Activated naive CD4-positive, alpha-beta T cell treated with anti-CD3 and anti-CD28 coated beads, Interleukin-2, amount 50 U/mL, for 24 hours (primary cell): ENCODE measurements at regions not wholly inside any gene's neighbourhood (a gene's known extent, or its start where the extent isn't known, plus 50 kb on each side); places are given as distances from the start of the nearest gene placed in this dataset.

ENCODE experiments used
- H3K27ac Mint-ChIP-seq: one replicate; pipeline ENCODE4 v1.8.0; 2021; ENCODE audit warnings: mild to moderate bottlenecking, mixed read lengths
- H3K27me3 Mint-ChIP-seq: one replicate; pipeline ENCODE4 v1.8.0; 2021; ENCODE audit warnings: mixed read lengths
- H3K36me3 Mint-ChIP-seq: one replicate; pipeline ENCODE4 v1.8.0; 2021; ENCODE audit warnings: mixed read lengths
- H3K4me1 Mint-ChIP-seq: one replicate; pipeline ENCODE4 v1.8.0; 2021; ENCODE audit warnings: mixed read lengths
- H3K4me3 Mint-ChIP-seq: one replicate; pipeline ENCODE4 v1.8.0; 2021; ENCODE audit warnings: mild to moderate bottlenecking, mixed read lengths
- H3K9me3 Mint-ChIP-seq: one replicate; pipeline ENCODE4 v1.8.0; 2021; ENCODE audit warnings: mixed read lengths

DNA sequence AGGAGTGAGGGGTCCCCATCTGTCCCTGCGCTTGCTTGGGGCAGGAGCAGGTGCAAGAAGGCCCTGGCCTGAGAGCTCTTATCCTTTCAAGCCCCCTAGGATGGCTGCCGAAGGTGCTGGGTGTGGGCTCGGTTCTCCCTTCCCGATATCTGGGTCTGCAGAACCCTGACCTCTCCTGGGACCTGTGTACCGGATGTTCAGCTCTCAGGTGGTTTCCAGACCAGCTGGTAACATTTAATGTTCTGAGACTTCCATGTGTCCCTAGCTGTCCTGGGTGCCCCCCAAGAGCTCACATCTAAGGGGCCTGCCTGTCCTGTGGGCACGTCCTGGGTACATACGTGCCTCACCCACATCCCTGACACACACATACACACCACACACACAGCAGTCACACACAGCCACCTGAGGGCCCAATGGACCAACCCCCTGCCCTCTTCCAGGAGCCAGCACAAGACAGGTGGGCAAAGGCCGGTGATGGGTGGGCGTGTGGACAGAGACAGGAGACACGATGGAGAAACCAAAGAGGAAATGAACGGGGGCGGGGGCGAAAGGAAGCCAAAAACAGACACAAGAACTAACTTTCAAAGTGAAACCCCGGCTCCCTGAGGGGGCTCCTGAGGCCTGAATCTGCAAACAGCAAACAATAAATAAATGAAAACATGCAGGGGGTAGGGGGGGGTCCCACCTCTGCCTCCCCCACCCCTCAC, 124.3 kb downstream of the PTPRS start:
- Mint-ChIP-seq H3K36me3 (peaks cover 4% of the 10 kb centered on the region), H3K4me3 (no peak overlapping the region), H3K27me3 (no peaks in the 10 kb centered on the region), H3K9me3 (no peaks in the 10 kb centered on the region), H3K4me1 (no peaks in the 10 kb centered on the region), H3K27ac (no peak overlapping the region)

DNA sequence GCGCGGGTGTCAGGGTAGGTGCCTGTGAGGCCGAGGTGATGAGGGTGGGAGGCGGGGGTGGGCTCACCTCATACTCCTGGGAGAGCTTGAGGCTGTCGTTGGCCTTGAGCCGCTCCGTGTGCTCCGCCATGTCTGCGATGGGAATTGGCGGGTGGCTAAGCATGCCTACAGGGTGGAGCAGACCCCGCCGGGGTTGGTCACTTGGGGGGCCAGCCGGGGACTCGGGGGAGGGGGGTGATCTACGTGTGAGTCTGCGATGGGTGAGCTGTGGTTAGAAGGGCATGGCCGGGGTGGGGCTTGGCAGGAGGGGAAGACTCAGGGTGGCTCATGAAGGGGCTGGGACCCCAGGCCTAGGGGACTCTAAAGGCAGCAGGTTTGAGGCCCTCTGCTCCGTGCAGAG, 125.2 kb downstream of the PTPRS start:
- Mint-ChIP-seq H3K36me3 (peaks cover 4% of the 10 kb centered on the region), H3K27me3 (no peaks in the 10 kb centered on the region), H3K4me1 (no peaks in the 10 kb centered on the region), H3K4me3 (no peak overlapping the region), H3K27ac (no peak overlapping the region), H3K9me3 (no peaks in the 10 kb centered on the region)

DNA sequence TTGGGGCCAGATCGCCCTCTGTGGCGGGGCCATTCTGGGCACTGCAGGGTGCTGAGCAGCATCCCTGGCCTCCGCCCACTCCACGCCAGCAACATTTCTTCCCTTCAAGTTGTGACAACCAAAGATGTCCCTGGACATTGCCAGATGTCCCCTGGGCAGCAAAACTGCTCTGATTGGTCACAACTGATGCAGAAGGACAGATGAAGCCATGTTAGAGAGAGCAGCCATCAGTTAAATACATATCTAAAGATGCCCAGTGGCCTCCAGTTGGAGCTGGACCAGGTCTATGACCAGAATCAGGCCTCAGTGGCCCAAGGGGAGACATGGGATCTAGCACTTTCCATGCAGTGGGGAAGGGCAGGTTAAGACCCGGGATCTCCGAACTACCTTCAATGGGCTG, 125.7 kb downstream of the PTPRS start:
- Mint-ChIP-seq H3K27me3 (no peaks in the 10 kb centered on the region), H3K36me3 (peaks cover 4% of the 10 kb centered on the region), H3K4me1 (no peaks in the 10 kb centered on the region), H3K9me3 (no peaks in the 10 kb centered on the region), H3K4me3 (peak overlapping the region; percentile 20), H3K27ac (no peak overlapping the region)

DNA sequence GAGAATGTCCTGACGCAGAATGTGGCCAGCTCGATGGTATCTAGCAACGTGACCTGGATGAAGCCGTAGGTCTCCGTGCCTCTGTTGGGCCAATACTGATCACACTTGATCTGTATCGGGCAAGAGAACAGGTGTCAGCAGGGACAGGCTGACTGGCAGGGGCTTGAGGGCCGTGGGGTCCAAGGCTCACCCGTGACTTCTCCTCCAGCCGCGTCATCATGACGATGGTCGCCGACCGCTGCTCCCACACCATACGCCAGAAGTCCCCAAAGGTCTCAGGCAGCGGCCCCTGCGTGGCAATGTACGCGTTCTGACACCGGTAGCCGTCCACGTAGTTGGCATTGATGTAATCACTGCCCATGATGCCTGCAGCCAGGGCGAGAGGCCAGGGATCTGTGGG, 126.2 kb downstream of the PTPRS start:
- Mint-ChIP-seq H3K4me1 (no peaks in the 10 kb centered on the region), H3K27ac (no peak overlapping the region), H3K9me3 (no peaks in the 10 kb centered on the region), H3K27me3 (no peaks in the 10 kb centered on the region), H3K4me3 (no peak overlapping the region), H3K36me3 (peaks cover 4% of the 10 kb centered on the region)

DNA sequence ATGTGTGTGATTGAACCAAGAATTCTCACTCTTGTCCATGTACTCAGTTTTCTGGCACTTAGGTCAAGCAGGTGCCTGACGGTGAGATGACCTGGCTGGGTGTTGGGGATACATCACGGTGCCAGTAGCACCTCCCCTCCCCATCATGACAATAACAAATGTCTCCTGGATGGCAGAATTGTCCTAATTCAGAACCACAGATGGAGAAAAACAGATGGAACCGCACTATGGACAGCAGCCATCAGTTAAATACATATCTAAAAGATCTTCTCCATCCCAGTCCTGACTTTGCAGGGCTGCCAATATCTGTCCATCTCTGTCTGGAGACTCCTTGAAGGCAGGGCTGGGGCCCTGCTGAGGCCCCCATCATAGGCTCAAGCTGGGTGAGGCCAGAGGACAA, 126.9 kb downstream of the PTPRS start:
- Mint-ChIP-seq H3K27me3 (no peaks in the 10 kb centered on the region), H3K27ac (no peak overlapping the region), H3K4me3 (no peak overlapping the region), H3K36me3 (peaks cover 4% of the 10 kb centered on the region), H3K9me3 (no peaks in the 10 kb centered on the region), H3K4me1 (no peaks in the 10 kb centered on the region)

DNA sequence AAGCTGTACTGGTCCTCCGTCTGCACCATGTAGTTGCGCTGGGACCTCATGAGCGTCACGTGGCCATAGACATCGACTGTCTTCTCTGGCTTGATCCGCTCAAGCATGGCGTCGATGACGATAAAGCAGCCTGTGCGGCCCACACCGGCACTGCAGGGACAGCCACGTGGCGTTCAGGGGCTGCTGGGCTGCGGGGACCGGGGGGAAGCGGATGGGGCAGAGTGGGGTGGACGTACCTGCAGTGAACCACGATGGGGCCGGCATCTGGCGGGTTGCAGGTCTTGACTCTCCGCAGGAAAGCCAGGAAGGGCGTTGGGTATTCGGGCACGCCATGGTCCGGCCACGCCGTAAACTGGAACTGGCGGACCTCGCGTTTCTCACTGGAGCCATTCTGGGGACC, 128.5 kb downstream of the PTPRS start:
- Mint-ChIP-seq H3K36me3 (peaks cover 4% of the 10 kb centered on the region), H3K27ac (no peak overlapping the region), H3K4me1 (no peaks in the 10 kb centered on the region), H3K27me3 (no peaks in the 10 kb centered on the region), H3K4me3 (no peak overlapping the region), H3K9me3 (no peaks in the 10 kb centered on the region)

DNA sequence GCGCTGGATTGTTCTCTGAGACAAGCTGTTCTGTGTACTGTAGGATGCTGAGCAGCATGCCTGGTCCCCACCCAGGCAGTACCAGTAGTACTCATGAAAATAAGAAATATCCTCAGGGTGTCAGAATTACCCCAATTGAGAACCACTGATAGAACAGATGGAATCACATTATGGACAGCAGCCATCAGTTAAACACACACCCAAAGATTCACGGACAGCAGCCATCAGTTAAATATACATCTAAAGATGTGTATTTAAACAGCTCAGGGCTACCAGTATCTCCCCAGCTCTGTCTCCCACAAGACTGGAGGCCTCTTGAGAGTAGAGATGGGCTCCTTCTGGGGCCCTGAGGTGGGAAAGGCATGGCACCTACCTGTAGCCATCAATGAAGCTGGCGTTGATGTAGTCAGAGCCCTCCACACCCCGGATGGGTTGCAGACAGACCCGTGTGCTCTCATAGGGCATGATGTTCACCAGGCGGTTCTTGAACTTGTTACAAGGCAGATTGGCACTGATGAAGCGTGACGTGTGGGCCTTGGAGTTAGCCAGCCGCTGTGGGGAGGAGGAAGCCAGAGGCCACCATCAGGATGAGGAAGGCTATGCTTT, 129.3 kb downstream of the PTPRS start:
- Mint-ChIP-seq H3K4me3 (no peak overlapping the region), H3K27me3 (no peaks in the 10 kb centered on the region), H3K27ac (no peak overlapping the region), H3K36me3 (peaks cover 4% of the 10 kb centered on the region), H3K9me3 (no peaks in the 10 kb centered on the region), H3K4me1 (no peaks in the 10 kb centered on the region)

DNA sequence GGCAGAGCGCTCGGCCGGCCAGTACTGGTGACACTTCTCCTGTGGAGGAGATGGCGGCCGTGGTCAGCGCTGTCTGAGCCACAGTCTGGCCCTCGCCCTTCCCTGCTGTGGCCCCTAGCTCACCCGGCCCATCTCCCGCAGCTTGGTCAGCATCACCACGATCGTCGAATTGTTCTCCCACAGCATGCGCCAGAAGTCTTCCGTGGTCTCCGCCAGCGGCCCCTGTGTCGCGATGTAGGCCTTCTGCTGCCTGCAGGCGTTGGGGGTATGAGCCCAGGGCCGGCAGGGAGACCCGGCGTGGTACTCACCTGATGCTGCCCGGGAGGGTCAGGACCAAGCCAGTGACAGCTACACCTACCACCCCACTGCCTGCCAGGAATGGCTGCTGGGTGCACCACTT, 130.1 kb downstream of the PTPRS start:
- H3K27me3 Mint-ChIP-seq, result no peaks in the 10 kb centered on the region
- no peak overlapping the region for H3K27ac Mint-ChIP-seq

DNA sequence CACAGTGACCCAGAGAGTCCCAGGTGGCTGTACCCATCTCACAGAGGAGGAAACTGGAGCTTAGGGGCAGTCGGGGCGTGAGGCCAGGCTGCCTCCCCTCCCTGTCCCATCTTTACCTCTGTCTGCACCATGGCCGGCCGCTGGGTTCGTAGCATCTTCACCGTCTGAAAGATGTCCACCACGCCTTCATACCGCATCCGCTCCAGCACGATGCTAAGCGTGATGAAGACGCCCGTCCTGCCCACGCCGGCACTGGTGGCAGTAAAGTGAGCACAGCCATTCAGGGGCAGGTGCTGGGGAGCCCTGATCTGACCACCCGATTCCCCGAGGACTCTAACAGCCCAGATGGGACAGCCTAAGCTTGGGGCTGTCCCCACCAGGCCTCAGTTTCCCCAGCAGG, 132.8 kb downstream of the PTPRS start:
- Mint-ChIP-seq H3K36me3 (peaks cover 3% of the 10 kb centered on the region), H3K27ac (no peak overlapping the region), H3K9me3 (no peaks in the 10 kb centered on the region), H3K4me1 (peaks cover 7% of the 10 kb centered on the region), H3K4me3 (no peak overlapping the region), H3K27me3 (no peaks in the 10 kb centered on the region)

More for the DNA sequence above, 130.1 kb downstream of the PTPRS start:
- no peak overlapping the region for H3K4me3 Mint-ChIP-seq
- peaks cover 4% of the 10 kb centered on the region for H3K36me3 Mint-ChIP-seq
- H3K4me1 Mint-ChIP-seq, result peaks cover 2% of the 10 kb centered on the region
- no peaks in the 10 kb centered on the region for H3K9me3 Mint-ChIP-seq

DNA sequence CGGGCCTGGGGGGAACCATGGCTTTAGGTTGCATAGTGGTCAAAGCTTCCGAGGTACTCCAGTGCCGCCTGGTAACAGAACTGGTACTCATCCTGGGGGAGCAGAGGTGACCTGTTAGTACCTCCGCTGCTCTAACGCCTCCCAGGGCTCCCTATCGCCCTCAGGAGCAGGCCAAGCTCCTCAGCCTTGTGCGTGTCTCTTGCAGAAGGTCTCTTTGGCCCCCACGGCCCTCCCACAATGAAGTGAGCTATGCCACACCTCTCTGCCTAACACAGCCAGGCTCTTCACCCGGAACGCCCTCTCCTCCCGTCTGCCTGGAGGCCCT, 133.9 kb downstream of the PTPRS start:
- H3K36me3 Mint-ChIP-seq, result peaks cover 5% of the 10 kb centered on the region
- H3K27ac Mint-ChIP-seq, result peak overlapping the region; percentile 24
- peaks cover 3% of the 10 kb centered on the region for H3K9me3 Mint-ChIP-seq
- H3K4me3 Mint-ChIP-seq, result no peak overlapping the region
- H3K4me1 Mint-ChIP-seq, result peaks cover 7% of the 10 kb centered on the region
- H3K27me3 Mint-ChIP-seq, result no peaks in the 10 kb centered on the region

DNA sequence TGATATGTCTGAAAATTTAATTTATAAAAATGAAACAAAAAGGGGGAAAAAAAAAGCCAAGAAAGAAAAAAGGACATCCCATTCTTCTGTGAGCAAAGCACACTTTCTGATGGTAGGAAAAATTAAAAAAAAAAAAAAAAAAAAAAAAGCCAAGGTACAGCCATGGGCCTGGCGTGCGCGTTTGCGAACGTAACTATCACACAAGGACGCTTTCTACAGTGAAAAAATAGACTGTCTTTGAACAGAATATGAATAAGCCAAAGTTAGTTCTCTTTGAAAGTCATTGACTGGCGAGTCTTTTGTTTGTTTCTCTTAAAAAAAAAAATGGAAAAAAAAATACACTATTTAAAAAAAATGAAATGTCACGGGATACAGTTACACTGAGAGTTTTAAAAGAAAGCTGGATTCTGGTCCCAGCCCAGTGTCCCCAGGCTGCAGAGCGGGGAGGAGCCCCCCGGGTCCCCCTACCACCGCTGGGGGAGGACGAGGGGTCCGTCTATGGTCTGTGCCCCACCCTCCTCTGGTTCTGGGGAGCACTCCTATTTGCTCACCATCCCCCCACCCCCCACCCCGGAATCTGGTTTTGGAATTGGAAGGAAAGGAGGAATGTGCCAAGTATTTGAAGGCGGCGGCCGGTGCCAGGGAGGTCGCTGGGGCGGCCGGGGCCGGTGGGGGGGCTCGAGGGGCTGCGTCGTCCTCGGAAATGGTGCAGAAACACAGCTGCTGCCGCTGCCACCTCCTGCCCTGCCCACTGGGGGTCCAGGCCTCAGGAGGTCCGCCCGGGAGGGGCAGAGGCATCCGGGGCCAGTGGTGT, 134.5 kb downstream of the PTPRS start:
- Mint-ChIP-seq H3K27ac (no peak overlapping the region), H3K4me1 (peaks cover 7% of the 10 kb centered on the region), H3K9me3 (peaks cover 4% of the 10 kb centered on the region), H3K4me3 (peak overlapping the region; percentile 65), H3K27me3 (no peaks in the 10 kb centered on the region), H3K36me3 (peaks cover 7% of the 10 kb centered on the region)

DNA sequence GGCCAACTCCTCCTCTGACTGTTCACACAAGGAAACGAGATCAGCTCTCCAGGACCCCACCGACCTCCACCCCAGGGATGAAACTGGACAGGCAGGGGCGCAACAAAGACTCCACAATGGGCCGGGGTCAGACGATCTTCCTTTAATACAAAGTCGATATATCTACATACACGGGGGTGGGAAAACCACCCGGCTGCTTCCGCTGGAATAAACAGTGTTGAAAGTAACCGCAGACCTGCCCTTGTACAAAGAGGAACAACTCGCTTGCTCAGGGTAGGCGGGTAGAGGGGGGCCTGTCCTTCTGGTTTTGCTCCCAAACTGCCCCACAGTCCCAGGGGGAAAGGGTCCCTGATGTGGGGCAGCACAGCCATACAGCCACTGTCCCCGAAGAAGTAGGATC, 135.2 kb downstream of the PTPRS start:
- Mint-ChIP-seq H3K4me3 (peak overlapping the region; percentile 65), H3K4me1 (peaks cover 7% of the 10 kb centered on the region), H3K36me3 (peaks cover 4% of the 10 kb centered on the region), H3K9me3 (peaks cover 4% of the 10 kb centered on the region), H3K27ac (peak overlapping the region; percentile 75), H3K27me3 (no peaks in the 10 kb centered on the region)

DNA sequence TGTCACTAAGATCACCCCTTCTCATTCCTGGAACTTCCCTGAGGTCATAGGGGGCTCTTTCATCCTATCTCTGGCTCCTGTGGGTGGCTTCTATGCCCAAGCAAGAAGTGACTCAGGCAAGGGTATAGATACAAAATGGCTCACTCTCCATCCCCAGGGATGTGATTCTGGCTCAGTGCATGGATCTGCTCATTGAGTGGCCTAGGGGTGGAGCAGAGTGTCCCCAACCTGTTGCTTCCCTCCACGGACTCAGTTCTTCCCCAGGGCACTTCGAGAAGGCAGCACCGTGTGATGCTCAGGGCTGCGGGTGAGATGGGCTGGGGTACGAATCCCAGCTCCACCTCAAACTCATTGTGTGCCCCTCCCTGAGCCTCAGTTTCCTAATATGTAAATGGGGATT, 136.4 kb downstream of the PTPRS start:
- no peak overlapping the region for H3K27ac Mint-ChIP-seq
- H3K4me1 Mint-ChIP-seq, result peaks cover 7% of the 10 kb centered on the region
- no peaks in the 10 kb centered on the region for H3K27me3 Mint-ChIP-seq
- no peak overlapping the region for H3K4me3 Mint-ChIP-seq
- peaks cover 4% of the 10 kb centered on the region for H3K9me3 Mint-ChIP-seq
- H3K36me3 Mint-ChIP-seq, result peaks cover 4% of the 10 kb centered on the region
